Endodermal cell (in vitro differentiated cells): ENCODE measurements at regions not wholly inside any gene's neighbourhood (a gene's known extent, or its start where the extent isn't known, plus 50 kb on each side); places are given as distances from the start of the nearest gene placed in this dataset.

ENCODE experiments used
- DNase-seq: peaks from one replicate; pipeline ENCODE4 v3.0.0-alpha.2; 2017
- H3K27ac ChIP-seq: 2 replicates; pipeline ENCODE4 v1.5.1; 2013; ENCODE audit warnings: mild to moderate bottlenecking, low read depth, low read length, moderate library complexity
- H3K27me3 ChIP-seq: 2 replicates; pipeline ENCODE4 v1.6.1; 2013; ENCODE audit warnings: mild to moderate bottlenecking, low read length, moderate library complexity; ENCODE audit not compliant: insufficient read depth, control insufficient read depth, poor library complexity, severe bottlenecking
- H3K36me3 ChIP-seq: 2 replicates; pipeline ENCODE4 v1.7.0; 2013; ENCODE audit warnings: mild to moderate bottlenecking, low read length, moderate library complexity; ENCODE audit not compliant: control insufficient read depth, insufficient read depth
- H3K4me1 ChIP-seq: one replicate; pipeline ENCODE4 v1.7.0; 2013; ENCODE audit warnings: low read length; ENCODE audit not compliant: control insufficient read depth, insufficient read depth
- H3K4me3 ChIP-seq: 2 replicates; pipeline ENCODE4 v1.5.1; 2013; ENCODE audit warnings: mild to moderate bottlenecking, low read length, moderate library complexity
- H3K9ac ChIP-seq: 2 replicates; pipeline ENCODE4 v1.6.1; 2013; ENCODE audit warnings: mild to moderate bottlenecking, low read length, moderate library complexity; ENCODE audit not compliant: poor library complexity, severe bottlenecking; ENCODE audit errors: extremely low read depth
- H3K9me3 ChIP-seq: 2 replicates; pipeline ENCODE4 v1.6.1; 2013; ENCODE audit warnings: mild to moderate bottlenecking, low read length, moderate library complexity; ENCODE audit not compliant: control insufficient read depth
- H3K27ac Mint-ChIP-seq: 2 replicates; pipeline ENCODE4 v1.8.0; 2020; ENCODE audit warnings: mixed read lengths
- H3K27me3 Mint-ChIP-seq: 2 replicates; pipeline ENCODE4 v1.8.0; 2021; ENCODE audit warnings: mild to moderate bottlenecking, mixed read lengths; ENCODE audit not compliant: insufficient read depth
- H3K36me3 Mint-ChIP-seq: 2 replicates; pipeline ENCODE4 v1.8.0; 2020; ENCODE audit warnings: low read depth, mixed read lengths
- H3K4me1 Mint-ChIP-seq: 2 replicates; pipeline ENCODE4 v1.8.0; 2020; ENCODE audit warnings: mixed read lengths
- H3K4me3 Mint-ChIP-seq: 2 replicates; pipeline ENCODE4 v1.8.0; 2020; ENCODE audit warnings: mild to moderate bottlenecking, moderate library complexity, mixed read lengths
- H3K9me3 Mint-ChIP-seq: 2 replicates; pipeline ENCODE4 v1.8.0; 2020; ENCODE audit warnings: mild to moderate bottlenecking, mixed read lengths
- WGBS, 2 experiments: methylation state at CpG; one replicate each; pipeline versions ENCODE4 v1.1.5 to v1.1.7; 2013; ENCODE audit warnings: missing lambda C conversion rate in 2 of 2, mixed read lengths in 1 of 2; ENCODE audit not compliant: insufficient coverage in 1 of 2, insufficient read length in 1 of 2; 5-methylcytosine and 5-hydroxymethylcytosine counted together
- TF ChIP-seq, protein P1 (sequence below): fragments of 200-600 bp; sonication (generic); conservative IDR thresholded peaks from 2 replicates; pipeline ENCODE4 v1.5.0; 2021; ENCODE audit warnings: antibody characterized with exemption, mild to moderate bottlenecking

DNA sequence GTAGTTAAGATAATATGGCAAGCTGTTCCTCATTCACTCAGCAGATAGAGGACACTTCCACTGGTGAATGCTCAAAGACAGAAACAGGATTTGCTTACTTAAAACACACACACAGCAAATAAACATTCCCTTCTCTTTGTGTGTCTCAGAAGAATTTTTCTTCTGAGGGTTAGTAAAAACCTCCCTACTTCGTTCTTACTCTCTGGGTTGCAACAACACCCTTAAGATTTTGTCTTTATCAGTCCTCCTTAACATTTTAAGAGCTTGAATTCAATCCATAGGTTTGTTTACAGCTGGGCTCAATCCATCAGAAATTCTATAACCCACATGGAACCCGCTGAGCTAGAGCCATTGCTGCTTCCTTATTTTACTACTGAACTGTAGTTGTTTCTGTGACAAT is 237.4 kb upstream of the PIK3R1 start:
- H3K27ac ChIP-seq, result no peak overlapping the region
- no peaks in the 10 kb centered on the region for H3K27me3 ChIP-seq
- Mint-ChIP-seq H3K9me3 (no peaks in the 10 kb centered on the region), H3K36me3 (no peaks in the 10 kb centered on the region), H3K4me1 (peaks cover 9% of the 10 kb centered on the region), H3K27me3 (no peaks in the 10 kb centered on the region), H3K27ac (no peak overlapping the region), H3K4me3 (no peak overlapping the region)
- no peak for DNase-seq
- H3K36me3 ChIP-seq, result no peaks in the 10 kb centered on the region
- no peaks in the 10 kb centered on the region for H3K4me1 ChIP-seq
- WGBS, 2 experiments, result 66 to 80% methylated on average over 1 to 2 of the region's 2 CpGs
- no peak overlapping the region for H3K9ac ChIP-seq
- TF ChIP-seq, protein P1, sequence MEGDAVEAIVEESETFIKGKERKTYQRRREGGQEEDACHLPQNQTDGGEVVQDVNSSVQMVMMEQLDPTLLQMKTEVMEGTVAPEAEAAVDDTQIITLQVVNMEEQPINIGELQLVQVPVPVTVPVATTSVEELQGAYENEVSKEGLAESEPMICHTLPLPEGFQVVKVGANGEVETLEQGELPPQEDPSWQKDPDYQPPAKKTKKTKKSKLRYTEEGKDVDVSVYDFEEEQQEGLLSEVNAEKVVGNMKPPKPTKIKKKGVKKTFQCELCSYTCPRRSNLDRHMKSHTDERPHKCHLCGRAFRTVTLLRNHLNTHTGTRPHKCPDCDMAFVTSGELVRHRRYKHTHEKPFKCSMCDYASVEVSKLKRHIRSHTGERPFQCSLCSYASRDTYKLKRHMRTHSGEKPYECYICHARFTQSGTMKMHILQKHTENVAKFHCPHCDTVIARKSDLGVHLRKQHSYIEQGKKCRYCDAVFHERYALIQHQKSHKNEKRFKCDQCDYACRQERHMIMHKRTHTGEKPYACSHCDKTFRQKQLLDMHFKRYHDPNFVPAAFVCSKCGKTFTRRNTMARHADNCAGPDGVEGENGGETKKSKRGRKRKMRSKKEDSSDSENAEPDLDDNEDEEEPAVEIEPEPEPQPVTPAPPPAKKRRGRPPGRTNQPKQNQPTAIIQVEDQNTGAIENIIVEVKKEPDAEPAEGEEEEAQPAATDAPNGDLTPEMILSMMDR, result no peak
- H3K4me3 ChIP-seq, result no peak overlapping the region
- H3K9me3 ChIP-seq, result no peaks in the 10 kb centered on the region

DNA sequence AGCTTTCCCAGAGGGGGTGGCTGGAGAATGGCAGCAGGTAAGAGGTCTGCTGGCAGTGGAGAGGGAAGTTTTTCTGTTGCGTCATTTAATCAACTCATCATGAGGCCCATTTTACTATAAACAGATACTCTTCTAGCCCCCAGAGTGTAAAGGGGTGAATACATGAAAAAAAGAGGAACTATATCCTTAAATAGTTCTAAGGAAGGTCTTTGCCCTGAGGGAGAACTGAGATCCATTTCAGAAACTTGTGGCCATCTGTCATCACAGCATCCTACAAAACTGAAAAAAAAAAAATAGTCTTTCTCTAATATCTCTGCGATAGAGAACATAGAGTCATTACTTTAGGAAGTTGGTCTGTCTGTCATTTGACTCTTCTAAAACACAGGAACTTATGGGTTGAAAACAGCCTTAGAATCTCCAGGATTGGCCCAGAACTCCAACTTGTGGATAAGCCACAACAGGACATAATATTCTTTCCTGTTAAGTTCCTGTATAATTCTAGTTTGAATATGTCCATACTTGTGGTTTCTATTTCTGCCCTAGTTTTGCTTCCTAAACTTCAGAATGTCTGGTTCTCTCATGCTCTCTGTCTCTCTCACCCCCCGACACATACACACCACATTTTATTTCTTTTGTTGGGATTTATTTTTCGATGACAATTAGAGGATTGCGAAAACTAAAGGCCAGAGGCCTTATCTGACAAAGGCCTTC is 238.5 kb upstream of the PIK3R1 start:
- Histone ChIP-seq H3K27ac (no peak overlapping the region), H3K4me1 (no peaks in the 10 kb centered on the region), H3K4me3 (no peak overlapping the region), H3K9me3 (no peaks in the 10 kb centered on the region), H3K27me3 (no peaks in the 10 kb centered on the region), H3K36me3 (no peaks in the 10 kb centered on the region), H3K9ac (no peak overlapping the region)
- Mint-ChIP-seq H3K36me3 (no peaks in the 10 kb centered on the region), H3K4me3 (no peak overlapping the region), H3K9me3 (no peaks in the 10 kb centered on the region), H3K4me1 (peaks cover 9% of the 10 kb centered on the region), H3K27ac (no peak overlapping the region), H3K27me3 (no peaks in the 10 kb centered on the region)
- WGBS, 2 experiments, result 83 to 97% methylated on average over 1 to 4 of the region's 5 CpGs
- DNase-seq, result no peak
- TF ChIP-seq, protein P1, result no peak

DNA sequence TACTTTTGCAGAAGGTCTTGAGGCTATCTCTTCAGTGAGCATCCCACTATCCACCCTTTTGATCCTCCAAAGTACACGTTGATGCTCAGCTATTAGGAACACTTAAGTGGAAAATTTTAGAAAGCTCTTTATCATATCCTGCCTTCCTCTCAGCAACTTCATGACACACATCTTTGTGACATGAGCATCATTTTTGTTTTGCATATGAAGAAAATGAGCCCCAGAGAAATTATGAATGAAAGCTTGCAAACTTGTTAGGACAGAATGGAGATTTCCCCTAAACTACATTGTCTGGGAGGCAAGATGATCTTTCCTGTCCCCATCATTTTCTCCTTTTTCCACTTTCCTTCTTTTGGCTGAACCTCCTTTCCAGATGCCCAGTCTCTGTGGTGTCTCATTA is 239.4 kb upstream of the PIK3R1 start:
- DNase-seq, result no peak
- Histone ChIP-seq H3K36me3 (no peaks in the 10 kb centered on the region), H3K9me3 (no peaks in the 10 kb centered on the region), H3K4me1 (no peaks in the 10 kb centered on the region), H3K27ac (no peak overlapping the region), H3K9ac (no peak overlapping the region), H3K4me3 (no peak overlapping the region), H3K27me3 (no peaks in the 10 kb centered on the region)
- Mint-ChIP-seq H3K9me3 (no peaks in the 10 kb centered on the region), H3K27me3 (no peaks in the 10 kb centered on the region), H3K4me3 (no peak overlapping the region), H3K36me3 (no peaks in the 10 kb centered on the region), H3K27ac (no peak overlapping the region), H3K4me1 (peaks cover 9% of the 10 kb centered on the region)
- WGBS, 2 experiments, result 100% methylated on average over 1 of the region's 1 CpG; no CpG with 5 or more reads in 1 of the 2 experiments
- TF ChIP-seq, protein P1, result no peak
